Stimulated activated CD4-positive, alpha-beta T cell treated with anti-CD3 and anti-CD28 coated beads, Interleukin-12 subunit alpha, Interleukin-12 subunit beta, amount 100 ng/mL, for 48 hours (primary cell): ENCODE measurements at regions not wholly inside any gene's neighbourhood (a gene's known extent, or its start where the extent isn't known, plus 50 kb on each side); places are given as distances from the start of the nearest gene placed in this dataset.
"Not testable (repeated sequence)": the region's sequence is repeated elsewhere in the genome, so short reads cannot be mapped to it uniquely, and the experiment has no call there.

ENCODE experiments used
- DNase-seq, 3 donors: peaks; one replicate each; pipeline ENCODE4 v3.0.0-alpha.2; 2020; ENCODE audit warnings: low read depth in 2 of 3, low spot score in 1 of 3

DNA sequence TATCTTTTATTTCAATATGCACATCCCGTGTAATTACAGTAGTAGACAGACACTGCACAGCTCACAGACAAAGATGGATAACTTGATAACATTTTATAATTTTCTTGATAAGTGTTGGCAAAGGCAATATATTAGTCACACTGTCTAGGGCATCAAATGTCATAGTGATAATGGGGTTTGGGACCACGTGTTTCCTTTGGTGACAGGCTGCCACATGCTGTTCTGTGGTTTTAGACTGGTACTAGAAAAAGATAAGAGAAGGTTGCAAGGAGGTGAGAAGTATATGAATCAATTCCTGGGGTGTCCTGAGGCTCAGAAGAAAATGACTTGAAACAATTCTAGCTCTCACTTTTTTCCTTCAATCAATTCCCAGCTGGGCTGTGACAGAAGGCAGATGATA is 258.8 kb upstream of the CHD1 start:
- no peak for DNase-seq

DNA sequence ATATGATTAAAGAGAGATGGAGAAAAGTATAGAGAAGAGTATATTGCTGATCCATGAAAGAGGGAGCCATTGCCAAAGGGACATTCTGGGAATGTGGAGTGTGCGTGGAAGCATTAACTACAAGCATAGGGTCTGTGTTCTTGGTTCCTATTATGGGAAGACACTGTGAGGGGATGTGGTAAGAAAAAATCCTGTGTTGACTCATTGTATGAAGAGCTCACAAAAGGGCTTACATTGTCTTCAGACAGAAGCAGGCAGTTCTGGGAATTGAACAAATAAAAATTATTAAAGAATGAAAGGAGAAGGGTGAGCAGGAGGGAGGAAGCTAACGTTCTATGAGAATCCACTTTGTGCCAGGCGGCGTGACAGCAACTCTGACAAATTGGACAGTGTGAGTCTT is 250.4 kb upstream of the CHD1 start:
- DNase-seq, result no peak

DNA sequence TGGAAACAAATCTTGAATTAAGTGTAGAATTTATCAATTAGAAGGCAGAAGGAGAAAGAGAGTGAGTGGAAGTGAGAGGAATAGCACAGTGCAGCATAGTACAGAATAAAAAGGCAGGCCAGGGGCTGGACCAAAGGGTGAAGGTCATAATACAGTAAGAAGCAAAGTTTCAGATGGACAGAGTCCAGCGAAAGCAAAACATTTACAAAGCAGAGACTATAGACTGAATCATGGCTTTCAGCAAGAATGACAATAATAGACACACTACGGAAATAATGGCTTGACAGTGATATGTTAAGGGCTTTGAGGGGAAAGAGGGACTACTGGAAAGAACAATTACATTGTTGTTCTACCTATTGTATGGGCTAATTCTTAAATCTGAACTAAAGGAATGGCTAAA is 249.0 kb upstream of the CHD1 start:
- no peak for DNase-seq

DNA sequence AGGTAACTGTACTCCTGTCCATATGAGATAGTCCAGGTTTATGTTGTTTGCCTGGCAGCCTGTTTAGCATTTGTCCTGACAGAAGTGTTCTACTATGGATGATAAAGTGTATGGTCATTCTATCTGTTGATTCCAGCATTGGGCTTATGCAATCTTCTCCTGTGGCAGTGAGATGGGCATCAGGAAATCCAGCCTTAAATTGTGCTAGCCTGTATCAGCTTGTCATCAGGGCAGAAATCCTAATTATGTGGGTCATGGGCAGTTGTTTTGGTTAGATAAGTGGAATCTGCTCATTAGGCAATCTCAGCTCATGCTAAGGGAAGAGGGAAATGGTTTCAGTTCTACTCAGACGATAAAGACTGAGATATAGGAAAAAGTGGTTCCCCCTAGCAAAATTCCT is 247.4 kb upstream of the CHD1 start:
- no peak for DNase-seq

DNA sequence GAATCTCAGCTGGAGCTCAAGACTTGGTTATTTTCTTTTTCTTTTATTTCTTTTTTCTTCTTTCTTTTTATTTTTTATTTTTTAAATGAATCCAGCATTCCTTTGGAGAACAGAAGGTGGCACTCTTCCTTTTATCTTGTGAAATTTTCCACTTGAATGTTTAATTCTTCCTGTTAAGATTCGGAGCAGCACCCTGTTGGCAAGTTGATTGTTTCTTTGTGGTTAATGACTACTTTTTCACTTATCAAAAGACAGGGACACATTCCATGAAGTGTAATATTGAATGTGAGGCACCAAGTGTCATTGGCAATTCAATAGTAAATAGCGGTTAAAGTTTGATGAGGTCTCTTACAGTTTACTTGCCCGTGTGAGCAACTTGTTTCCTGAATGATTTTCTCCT is 240.5 kb upstream of the CHD1 start:
- DNase-seq, result no peak

DNA sequence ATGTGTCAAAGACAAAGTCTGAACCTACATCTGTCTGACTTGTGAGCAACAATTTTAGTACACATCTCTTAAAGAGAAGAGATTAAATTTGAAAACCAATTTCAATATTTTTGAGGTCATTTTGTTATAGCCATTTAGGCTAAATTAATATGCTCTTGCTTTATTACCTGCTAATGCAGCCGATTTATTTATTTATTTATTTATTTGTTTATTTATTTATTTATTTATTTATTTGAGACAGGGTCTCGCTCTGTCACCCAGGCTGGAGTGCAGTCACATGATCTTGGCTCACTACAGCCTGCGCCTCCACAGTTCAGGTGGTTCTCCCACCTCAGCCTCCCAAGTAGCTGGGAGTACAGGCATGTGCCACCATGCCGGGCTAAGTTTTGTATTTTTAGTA is 232.7 kb upstream of the CHD1 start:
- DNase-seq, result not testable (repeated sequence)

DNA sequence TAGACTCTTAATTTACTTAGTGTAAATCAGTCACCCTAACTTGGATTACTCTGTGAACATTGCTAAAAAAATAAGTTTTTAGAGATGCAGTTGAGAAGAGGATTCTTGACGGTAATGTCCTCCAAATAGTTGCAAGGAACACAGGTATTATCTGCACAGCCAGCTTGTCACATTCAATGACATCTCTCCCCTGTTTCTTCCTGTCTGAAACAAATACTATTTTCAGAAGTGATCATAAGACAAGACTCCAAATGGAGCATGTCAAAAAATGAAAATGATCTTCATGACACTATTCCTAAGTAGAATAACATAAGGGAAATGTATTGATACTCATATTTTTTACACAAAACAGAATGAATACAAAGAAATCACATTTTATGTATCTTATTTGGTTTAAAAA is 227.9 kb upstream of the CHD1 start:
- no peak for DNase-seq

DNA sequence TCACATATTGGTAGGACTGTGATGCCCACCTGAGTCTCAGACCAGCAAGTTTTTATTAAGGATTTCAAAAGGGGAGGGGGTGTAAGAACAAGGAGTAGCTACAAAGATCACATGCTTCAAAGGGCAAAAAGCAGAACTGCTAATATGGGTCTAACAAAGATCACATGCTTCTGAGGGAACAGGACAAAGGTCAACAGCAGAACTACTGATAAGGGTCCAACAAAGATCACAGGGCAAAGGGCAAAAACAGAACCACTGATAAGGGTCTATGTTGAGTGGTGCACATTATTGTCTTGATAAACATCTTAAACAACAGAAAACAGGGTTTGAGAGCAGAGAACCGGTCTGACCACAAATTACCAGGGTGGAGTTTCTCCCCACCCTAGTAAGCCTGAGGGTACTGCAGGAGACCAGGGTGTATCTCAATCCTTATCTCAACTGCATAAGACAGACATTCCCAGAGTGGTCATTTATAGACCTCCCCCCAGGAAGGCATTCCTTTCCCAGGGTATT is 214.5 kb upstream of the CHD1 start:
- not testable (repeated sequence) for DNase-seq

DNA sequence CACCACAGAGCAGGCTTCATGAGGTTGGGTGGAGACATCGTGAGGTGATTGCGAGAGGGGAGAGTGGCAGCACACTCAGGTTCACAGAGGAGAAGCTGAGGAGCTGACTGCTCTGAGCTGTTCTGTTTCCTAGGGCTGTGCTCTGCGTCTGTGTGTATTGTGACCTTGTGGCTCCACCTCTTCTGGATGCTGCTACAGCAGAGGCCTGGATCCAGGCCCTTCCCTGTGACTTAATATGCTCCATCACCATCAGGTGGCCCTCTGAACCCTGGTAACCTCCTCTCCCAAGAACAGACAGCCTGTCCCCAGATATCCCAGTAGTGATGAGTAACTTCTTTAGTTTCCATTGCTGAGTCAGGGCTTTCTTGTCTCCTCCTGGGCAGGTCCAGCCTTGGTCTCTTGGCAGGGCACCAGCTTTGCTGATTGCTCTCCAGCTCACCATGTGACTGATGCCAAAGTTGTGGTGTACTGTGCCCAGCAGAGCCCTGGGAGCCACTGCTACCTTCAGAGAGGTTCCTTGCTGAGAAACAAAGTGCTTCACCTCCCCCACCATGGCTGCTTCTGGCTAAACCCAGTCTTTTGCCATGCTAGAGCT is 212.8 kb upstream of the CHD1 start:
- DNase-seq, result no peak

DNA sequence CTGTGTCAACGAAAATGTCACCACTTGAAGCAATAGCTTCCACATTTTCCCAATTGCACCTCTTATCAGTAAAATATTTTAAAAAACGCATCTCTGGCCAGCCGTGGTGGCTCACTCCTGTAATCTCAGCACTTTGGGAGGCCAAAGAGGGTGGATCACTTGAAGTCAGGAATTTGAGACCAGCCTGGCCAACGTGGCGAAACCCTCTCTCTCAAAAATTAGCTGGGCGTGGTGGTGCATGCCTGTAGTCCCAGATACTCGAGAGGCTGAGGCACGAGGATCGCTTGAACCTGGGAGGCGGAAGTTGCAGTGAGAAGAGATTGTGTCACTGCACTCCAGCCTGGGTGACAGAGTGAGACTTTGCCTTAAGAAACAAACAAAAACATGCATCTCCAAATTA is 210.1 kb upstream of the CHD1 start:
- no peak for DNase-seq

DNA sequence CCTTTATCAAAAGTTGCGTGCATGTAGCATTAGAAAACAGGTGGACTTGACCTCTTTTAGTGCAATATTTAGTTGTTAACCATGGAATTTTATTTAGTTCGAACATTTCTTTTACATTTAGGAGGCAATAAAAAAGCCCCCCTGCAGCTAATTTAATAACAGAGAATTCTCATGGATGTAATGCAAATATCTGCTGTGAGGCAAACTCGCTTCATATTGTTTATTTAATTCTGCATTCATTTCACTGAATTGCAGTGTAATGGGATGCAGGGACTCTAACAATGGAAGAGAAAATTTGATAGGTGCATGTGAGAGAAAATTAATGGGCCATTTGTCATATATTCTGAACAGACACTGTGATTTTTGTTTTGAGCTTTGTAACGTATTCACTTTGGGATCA is 205.1 kb upstream of the CHD1 start:
- no peak for DNase-seq

DNA sequence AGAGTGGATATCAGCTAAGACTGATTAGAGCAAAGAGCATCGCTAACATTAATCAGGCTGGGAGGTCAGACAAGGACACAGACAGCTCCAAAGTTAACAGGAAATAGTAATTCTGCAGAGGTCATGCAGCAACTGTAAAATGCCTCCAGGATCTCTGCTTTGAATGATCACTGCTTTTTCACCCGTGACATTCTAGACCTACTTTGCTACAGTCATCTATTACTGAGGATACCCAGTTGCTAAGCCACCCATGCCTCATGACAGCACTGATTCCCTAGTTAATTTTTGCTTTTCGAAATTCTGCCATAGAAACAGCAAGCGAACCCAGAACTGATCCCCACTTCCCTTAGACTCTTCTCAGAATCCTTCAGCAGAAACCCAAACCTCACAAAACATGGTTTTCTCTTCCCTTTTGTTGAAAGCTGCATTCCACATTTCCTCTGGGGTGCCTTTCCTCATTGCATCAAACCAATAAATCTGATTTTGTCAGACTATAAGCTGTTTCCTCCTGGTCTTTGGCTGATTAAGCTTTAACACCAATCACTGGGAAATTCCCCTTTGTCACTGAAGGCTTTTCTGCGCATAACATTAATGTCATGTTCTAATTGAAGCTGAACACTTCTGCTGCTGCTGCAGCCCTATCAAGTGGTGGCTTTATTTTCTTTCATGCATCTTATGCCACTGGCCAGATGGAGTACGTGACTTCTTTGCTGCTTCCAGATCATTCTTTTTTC is 201.1 kb upstream of the CHD1 start:
- DNase-seq, result no peak

DNA sequence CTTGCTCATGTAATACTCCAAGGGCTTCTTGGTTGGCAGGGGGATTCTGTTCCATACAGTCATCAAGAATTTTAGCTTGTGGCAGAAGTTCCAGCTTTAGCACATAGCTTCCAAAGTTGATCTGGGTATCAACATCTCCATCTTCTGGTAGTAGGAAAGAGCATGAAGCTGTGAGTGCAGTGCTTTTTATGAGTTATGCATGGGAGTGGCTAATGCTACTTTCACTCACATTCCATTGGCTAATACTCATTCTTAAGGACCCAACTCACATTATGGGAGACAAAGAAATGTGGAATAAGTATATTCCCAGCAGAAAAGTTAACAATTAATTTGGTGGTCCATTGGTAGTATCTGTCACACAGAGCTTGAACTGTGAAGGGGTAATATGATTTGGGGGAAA is 194.2 kb upstream of the CHD1 start:
- DNase-seq, result no peak

DNA sequence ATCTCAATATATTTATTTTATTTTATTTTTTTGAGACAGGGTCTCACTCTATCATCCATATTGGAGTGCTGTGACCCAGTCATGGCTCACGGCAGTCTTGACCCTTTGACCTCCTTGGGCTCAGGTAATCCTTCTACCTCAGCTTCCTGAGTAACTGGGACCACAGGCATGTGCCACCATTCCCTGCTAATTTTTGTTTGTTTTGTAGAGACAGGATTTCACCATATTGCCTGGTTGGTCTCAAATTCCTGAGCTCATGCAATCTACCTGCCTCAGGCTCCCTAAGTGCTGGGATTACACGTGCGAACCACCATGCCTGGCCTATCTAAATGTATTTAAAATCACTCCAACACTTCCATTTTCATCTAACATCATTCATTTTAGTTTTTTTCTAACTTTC is 190.5 kb upstream of the CHD1 start:
- DNase-seq, result no peak

DNA sequence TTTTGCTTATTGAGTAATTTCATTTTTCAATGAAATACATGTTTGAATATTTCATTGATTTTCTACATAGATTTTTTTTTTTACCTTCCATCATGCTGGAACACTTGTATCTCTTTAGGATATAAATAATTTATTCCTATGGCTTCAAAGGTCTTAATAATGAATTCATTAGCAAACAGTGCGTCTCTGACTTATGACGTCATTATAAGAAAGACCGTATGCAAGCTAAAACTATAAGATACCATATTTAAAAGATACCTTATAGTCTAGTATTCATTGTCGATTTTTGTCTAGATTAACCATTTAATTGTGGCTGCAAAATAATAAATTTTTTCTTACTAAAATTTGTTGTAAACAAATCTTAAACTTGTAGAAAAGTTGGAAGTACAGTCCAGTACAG is 187.7 kb upstream of the CHD1 start:
- no peak for DNase-seq

DNA sequence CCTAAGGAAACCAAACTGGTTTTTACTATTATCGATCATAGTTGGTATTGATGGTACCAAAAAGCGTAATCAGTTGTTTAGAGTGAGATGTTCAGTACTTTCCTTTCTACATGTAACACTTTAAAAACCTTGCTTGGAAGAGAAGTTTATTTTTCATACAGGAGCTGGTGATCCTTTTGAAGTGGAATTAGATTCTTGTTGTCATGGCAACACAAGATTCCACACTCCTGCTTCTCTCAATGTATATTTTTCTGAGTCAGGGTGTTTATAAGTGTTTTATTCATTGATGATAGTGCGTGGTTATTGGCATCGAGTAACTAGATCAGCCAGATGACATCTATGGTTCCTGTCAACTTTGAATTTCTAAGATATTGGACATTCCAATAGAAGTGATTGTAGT is 181.1 kb upstream of the CHD1 start:
- no peak for DNase-seq

DNA sequence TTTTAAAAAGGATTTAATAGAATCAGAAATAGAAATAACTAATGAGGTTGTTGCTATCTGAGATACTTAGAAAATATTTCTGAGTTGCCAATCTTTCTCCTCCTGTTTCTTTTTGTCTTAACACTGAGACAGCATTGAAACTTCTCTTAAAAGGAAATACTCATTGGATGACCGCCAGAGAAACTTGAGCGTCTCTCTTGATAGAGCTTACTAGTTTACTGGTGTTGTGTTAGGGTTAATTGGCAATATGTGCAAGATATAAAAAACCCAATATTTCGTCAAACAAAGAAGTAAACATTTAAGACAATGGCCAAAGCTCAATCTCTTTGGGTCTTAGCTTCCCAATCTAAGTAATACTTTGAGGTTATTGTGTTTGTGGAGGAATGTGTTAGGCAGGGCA is 176.4 kb upstream of the CHD1 start:
- no peak for DNase-seq

DNA sequence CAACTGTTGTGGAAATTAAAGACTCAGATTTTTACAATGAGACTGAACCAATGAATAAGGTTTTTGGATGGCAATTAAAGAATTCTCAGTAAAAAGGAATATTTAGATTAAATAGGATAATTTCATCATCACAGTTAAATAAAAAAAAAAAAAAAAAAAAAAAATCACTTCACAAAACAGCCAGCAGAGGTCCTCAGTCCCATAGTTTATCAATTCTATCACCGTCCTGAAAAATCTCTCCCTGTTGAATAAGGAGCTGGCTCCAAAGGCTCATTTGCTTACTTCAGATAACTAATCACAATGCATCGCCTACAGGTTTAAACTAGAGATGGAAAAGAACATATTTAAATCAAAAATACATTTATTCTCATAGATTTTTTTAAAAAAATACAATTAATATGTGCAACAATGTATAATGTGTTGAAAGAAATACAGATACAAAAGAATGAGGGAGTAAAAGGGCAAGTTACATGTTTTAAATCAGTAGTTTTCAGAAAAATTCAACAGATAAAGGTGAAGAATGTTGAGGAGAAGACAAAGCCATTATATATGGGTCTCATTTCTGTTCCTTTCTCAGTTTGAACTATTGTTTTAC is 175.8 kb upstream of the CHD1 start:
- no peak for DNase-seq

DNA sequence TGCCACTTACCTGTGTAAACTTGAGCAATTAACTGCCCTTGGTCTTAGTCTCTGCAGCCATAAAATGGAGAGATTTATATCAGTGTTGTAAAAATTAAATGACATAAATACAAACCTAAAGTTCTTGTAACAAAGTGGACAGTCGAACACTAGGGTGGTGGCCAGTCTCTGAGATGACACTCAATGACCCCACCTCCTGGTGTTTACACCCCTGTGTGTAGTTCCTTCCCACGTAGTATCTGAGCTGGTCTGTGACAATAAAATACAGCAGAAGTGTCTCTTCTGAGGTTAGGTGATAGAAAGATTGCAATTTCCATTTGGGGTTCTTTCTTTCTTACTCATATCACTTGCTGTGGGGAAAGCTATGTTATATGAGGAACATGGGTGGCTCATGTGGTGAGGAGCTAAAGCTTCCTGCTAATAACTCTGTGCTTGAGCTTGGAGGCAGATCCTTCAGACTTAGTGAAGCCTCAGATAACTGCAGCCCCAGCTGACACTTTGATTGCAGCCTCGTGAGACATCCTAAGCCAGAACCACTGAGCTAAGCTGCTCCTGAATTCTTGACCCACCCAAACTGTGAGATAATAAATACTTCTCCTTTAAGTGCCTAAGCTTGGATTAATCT is 173.4 kb upstream of the CHD1 start:
- DNase-seq, result no peak

DNA sequence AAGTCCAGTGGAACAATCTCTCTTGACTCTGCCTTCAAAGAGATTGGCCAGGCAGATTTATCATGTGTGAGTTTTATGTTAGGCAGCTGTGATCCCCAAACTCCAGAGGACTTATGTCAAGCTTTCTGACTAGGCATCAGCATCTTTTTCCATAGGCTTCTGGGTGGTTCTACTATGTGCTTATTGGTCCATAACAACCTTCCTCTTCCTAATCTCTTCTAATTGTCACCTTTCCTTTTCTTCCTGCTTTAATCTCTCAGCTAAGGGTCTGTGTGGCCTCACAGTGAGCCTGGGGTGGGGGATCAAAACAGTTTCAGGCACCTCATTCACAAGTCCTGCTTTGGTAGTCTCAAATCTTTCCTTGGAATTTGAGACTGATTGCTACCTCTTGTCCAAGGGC is 170.9 kb upstream of the CHD1 start:
- DNase-seq, result no peak

DNA sequence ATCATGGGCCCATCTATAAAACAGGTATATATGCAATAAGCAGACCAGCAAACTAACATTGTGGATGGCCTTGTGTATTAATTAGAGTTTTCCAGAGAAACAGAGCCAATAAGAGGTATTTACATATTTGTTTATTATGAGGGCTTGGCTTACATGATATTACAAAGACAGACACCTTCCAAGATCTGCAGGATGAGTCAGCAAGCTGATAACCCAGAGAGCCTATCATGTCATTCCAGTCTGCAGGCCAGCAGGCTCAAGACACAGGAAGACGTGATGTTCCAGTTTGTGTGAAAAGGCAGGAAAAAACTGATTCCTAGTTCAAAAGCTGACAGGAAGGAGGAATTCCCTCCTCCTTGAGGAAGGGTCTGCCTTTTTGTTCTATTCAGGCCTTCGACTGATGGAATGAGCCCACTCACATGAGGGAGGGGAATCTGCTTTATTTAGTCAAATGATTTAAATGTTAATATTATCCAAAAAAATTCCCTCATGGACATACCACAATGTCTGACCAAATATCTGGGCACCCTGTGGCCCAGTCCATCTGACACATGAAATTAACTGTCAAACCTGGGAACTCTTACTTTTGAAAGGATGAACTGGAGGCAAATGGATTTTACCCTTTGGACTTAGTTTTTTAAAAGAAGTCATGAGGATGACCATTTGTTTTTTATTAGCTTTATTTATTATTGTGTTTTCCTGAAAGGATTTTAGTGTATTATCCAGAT is 161.2 kb upstream of the CHD1 start:
- no peak for DNase-seq

DNA sequence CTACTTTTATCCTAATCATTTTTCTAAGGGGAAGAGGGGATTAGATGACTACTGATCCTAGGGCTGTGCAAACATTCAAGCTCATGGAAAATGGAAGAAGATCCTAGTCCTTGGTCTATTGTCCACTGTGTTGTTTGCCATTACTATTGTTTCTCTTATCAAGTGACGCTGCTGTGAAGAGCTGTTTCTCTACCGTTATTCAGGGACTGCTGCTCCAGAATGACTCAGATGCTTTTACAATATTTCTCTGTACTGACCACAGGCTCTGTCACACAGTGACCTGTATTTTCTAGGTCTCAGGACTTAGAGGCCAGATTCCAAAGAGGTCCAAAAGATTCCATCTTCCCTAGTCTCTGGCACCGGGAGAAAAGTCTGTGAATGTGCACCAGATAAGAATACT is 159.5 kb upstream of the CHD1 start:
- DNase-seq, result no peak
